ENCODE measurements at regions not wholly inside any gene's neighbourhood (a gene's known extent, or its start where the extent isn't known, plus 50 kb on each side); places are given as distances from the start of the nearest gene placed in this dataset.

- in situ Hi-C loops (cut with HindIII; ENCODE audit: low pct_ligation_motif_present, low sequenced_read_pairs) = no loop called here
- Histone ChIP-seq H3K36me3 (replicated peaks) (no peaks in the 10 kb centered on the region), H3K4me3 (ENCODE audit: low read depth, low read length) (no peak overlapping the region), H3K27me3 (replicated peaks) (no peaks in the 10 kb centered on the region), H3K27ac (no peak overlapping the region)
- no peak for DNase-seq
- TF ChIP-seq CTCF (IDR thresholded peaks at IDR 0.05; ENCODE audit: low read depth, low read length, missing control alignments) = no peak
Measured at GRCh38 chr6:168206186-168206585, 113.4 kb downstream of the DACT2 start.

GRCh38 chr6:168201799-168202198 is 117.8 kb downstream of the DACT2 start:
- Histone ChIP-seq H3K27ac (no peak overlapping the region), H3K4me3 (ENCODE audit: low read depth, low read length) (no peak overlapping the region), H3K27me3 (replicated peaks) (no peaks in the 10 kb centered on the region), H3K36me3 (replicated peaks) (no peaks in the 10 kb centered on the region)
- no peak for DNase-seq
- in situ Hi-C loops (cut with HindIII; ENCODE audit: low pct_ligation_motif_present, low sequenced_read_pairs) = no loop called here
- no peak for TF ChIP-seq CTCF (IDR thresholded peaks at IDR 0.05; ENCODE audit: low read depth, low read length, missing control alignments)

GRCh38 chr6:168201383-168201782 is 118.2 kb downstream of the DACT2 start:
- H3K36me3 ChIP-seq (replicated peaks) = no peaks in the 10 kb centered on the region
- no peak overlapping the region for H3K4me3 ChIP-seq (ENCODE audit: low read depth, low read length)
- no peaks in the 10 kb centered on the region for H3K27me3 ChIP-seq (replicated peaks)
- no peak for DNase-seq
- no peak for TF ChIP-seq CTCF (IDR thresholded peaks at IDR 0.05; ENCODE audit: low read depth, low read length, missing control alignments)
- in situ Hi-C loops (cut with HindIII; ENCODE audit: low pct_ligation_motif_present, low sequenced_read_pairs) = no loop called here
- H3K27ac ChIP-seq = no peak overlapping the region

- DNase-seq = no peak
- no peak for TF ChIP-seq CTCF (IDR thresholded peaks at IDR 0.05; ENCODE audit: low read depth, low read length, missing control alignments)
- H3K4me3 ChIP-seq (ENCODE audit: low read depth, low read length) = no peak overlapping the region
- H3K27me3 ChIP-seq (replicated peaks) = no peaks in the 10 kb centered on the region
- no peak overlapping the region for H3K27ac ChIP-seq
- in situ Hi-C loops (cut with HindIII; ENCODE audit: low pct_ligation_motif_present, low sequenced_read_pairs) = no loop called here
- no peaks in the 10 kb centered on the region for H3K36me3 ChIP-seq (replicated peaks)
Measured at GRCh38 chr6:168200571-168201134, 118.9 kb downstream of the DACT2 start.

GRCh38 chr6:168198302-168199180 is 119.5 kb upstream of the FRMD1 start:
- DNase-seq = no peak
- Histone ChIP-seq H3K4me3 (ENCODE audit: low read depth, low read length) (no peak overlapping the region), H3K36me3 (replicated peaks) (no peaks in the 10 kb centered on the region), H3K27me3 (replicated peaks) (no peaks in the 10 kb centered on the region), H3K27ac (no peak overlapping the region)
- in situ Hi-C loops (cut with HindIII; ENCODE audit: low pct_ligation_motif_present, low sequenced_read_pairs) = no loop called here
- no peak for TF ChIP-seq CTCF (IDR thresholded peaks at IDR 0.05; ENCODE audit: low read depth, low read length, missing control alignments)

Measured in brain microvascular endothelial cell (primary cell).